HG03575 (cell line): ENCODE measurements at regions not wholly inside any gene's neighbourhood (a gene's known extent, or its start where the extent isn't known, plus 50 kb on each side); places are given as distances from the start of the nearest gene placed in this dataset.

ENCODE experiments used
- ATAC-seq: cut with Tn5 transposase; IDR thresholded peaks from one replicate; pipeline ENCODE4 v1.9.1; 2021; ENCODE audit not compliant: unreplicated experiment, insufficient number of reproducible peaks, low FRiP score; ENCODE audit errors: extremely low read depth

DNA sequence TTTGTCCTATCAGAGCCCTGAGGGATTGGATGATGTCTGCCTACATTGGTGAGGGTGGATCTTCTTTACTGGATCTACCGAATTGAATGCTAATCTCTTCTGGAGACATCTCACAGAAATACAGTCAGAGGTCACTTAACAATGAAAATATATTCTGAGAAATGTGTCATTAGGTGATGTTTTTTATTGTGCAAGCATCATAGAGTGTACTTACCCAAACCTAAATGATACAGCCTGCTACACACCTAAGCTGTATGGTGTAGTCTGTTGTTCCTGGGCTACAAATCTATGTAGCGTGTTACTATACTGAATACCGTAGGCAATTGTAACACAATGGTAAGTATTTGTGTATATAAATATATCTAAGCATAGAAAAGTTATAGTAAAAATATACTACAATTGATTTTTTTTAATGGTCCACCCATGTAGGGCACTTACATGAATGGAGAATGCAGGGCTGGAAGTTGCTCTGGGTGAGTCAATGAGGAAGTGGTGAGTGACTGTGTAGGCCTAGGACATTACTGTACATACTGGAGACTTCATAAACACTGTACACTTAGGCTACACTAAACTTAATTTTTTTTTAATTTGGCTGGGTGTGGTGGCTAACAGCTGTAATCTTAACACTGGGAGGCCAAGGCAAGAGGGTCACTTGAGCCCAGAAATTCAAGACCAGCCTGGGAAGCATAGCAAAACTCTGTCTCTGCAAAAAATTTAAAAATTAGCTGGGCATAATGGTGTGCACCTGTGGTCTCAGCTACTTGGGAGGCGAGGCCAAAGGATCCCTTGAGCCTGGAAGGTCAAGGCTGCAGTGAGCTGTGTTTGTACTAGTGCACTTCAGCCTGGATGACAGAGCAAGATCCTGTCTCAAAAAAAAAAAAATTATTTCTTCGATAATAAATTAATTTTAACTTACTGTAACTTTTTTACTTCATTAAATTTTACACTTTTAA, 226.3 kb upstream of the UBE2E3 start:
- no peak for ATAC-seq

DNA sequence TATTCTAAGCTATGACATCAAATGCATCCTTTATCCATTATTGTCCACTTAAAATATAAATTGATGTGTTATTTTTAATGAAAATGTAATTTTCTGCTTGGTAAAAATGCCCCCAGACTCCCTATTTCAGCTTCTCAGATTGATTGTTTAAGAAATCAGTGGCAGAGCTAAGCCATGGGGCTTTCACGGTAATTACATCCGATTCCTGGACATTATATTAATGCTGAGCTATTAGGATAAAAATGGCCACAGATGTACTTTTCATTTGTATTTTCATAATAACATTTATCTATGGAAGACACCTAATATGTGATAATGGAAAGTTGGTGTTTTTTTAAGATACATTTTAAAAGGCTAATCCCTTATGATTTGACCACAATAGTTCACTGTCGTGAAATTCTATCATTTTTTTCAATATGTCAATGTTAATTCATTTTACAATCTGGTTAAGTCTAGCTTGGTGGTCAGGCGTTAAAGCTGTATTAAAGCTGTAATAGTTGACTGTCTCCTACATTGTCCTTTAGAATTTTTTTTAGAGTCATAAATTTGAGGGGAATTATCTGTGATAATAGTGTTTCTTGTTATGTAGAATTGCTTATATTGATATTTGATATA, 229.0 kb upstream of the UBE2E3 start:
- ATAC-seq: no peak

DNA sequence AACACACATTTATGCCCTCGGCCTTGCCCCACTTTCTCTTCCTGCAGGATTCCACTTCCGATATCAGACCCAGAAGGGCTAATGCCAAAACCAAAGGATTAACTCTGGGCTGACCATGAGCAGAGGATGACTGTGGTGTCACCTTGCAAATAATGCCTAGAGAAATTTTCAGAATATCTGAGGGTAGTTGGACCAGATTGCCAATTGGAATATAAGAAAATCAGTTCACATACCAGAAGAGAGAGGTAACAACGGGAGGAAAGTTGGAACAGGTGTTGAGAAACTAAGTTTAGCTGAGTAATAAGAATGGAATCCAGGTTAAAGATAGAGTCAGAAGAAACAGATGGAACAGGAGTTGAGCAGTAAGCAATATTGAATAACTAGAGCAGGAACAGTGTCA, 232.7 kb upstream of the UBE2E3 start:
- no peak for ATAC-seq

DNA sequence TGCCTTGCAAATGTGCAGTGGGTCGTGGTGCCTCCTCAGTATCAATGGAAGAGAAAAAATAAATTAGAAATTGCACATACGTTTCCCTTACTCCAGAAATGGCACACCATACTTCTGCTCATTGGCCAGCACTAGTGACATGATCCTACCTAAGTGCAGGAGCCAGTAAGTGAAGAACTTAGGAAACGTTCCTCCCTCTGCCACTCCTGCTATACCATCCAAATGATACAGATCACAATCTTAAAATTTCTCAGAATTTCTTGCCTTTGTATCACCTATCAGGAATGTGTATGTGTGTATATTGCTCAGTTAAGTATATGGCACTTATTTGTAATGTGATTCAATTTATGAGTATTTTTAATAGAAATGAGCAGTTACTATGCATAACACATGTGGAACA, 237.0 kb upstream of the UBE2E3 start:
- ATAC-seq: no peak

DNA sequence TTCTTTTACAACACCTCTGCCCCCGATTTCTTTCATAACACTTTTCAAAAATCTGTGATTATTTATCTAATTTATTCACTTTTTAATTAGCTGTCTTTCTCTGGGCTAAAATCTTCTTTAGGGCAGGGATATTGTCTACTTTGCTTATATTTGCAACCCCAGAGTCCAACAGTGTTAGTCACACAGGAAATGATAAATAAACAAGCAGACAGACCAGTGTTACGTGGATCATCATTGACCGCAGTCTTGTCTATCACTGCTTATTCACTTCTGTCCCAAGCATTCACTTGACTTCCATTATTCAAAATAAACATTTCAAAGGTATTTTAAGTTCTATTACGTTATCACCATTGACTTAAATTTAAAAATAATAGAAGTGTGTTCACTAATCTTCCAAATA, 237.6 kb upstream of the UBE2E3 start:
- ATAC-seq: no peak

DNA sequence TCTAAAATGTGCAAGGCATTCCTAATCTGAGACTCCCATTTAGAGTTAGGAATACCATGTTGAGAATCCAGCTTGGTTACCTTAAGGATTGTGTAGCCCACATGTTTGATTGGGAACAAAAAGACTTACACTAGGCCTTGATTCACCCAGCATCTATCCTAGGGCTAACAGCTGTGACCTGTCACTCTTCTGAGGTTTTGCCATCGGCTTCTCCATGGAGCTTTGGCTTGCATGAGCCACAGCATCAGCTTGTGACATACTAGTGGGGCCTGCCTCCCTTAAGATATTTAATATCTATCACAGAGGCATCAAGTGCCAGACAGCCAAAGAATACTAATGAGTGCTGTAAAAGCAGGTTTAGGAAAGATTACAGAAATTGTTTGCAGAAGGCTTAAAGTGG, 241.3 kb upstream of the UBE2E3 start:
- ATAC-seq: no peak

DNA sequence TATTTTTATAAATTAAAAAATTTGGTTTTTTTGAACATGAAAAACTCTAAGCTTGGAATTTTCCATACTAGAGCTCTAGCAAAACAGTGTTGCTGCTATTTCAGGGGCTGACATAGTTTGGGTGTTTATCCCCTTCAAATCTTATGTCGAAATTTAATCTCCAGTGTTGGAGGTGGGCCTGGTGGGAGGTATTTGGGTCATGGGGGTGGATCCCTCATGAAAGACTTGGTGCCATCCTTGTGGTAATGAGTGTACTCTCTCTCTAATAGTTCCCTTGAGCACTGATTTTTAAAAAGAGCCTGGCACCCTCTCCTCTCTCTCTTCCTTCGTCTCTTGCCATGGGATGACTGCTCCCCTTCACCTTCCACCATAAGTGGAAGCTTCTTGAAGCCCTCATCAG, 244.6 kb upstream of the UBE2E3 start:
- no peak for ATAC-seq

DNA sequence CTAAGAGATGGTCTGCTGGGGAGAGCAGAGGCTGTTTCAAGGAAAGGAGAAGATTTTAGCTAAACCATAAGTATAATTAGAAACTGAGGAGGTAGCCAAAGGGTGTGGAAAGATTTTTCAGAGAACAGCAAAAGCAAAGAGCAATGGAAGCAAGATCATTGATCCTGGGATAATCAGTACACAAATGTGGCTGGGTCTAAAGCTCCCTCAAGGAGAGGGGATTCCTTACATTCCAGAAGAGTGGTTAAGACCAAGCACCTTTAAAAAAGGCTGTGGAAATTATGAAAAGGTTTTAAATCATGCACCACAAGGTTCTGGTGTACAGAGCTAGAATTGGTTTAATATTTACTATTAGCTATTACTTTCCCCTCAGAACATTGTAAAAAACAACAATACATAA, 246.0 kb upstream of the UBE2E3 start:
- ATAC-seq: no peak

DNA sequence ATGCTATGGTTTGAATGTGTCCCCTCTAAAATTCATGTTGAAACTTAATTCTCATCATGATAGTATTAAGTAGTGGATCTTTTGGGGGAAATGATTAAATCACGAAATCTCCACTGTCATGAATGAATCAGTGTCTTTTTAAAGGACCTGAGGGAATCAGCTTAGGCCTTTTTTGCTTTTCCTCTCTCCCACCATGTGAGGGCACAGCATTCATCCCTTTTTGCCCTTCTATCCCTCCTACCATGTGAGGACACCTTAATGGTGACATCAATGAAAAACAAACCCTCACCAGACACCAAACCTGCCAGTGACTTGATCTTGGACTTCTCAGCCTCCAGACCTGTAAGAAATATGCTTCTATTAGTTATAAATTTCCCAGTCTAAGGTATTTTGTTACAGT, 247.1 kb upstream of the UBE2E3 start:
- ATAC-seq: no peak

DNA sequence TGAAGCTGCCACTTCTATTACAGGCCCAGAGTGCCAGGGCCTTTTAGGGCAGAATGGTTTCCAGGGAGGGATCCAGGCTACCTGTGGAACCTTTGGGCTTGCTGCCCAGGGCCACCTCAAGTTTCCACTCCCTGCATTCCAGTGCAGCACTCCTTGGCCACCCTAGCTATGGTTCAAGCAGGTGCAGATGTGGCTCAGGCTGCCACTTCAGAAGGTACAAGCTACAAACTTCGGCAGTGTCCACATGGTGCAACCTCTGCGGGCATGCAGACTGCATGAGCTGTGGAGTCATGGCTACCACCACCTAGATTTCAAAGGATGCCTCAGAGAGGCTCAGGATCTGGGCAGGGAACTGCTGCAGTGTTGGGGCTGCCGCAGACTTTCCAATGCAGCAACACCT, 248.1 kb upstream of the UBE2E3 start:
- ATAC-seq: no peak

DNA sequence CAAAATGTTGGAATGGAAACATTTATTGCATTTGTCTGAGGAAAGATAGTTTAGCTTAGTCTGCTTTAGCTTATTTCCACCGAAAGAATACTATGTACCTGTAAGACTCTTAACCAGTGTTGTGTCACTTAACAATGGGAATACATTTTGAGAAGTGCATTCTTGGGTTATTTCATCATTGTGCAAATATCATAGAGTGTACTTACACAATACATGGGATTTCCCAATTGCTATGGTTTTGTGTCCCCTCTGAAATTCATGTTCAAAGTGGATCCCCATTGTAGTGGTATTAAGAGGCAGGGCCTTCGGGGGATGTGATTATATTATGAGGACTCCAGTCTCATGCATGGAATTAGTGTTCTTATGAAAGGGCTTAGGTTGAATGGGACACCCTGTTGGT, 249.4 kb upstream of the UBE2E3 start:
- no peak for ATAC-seq

DNA sequence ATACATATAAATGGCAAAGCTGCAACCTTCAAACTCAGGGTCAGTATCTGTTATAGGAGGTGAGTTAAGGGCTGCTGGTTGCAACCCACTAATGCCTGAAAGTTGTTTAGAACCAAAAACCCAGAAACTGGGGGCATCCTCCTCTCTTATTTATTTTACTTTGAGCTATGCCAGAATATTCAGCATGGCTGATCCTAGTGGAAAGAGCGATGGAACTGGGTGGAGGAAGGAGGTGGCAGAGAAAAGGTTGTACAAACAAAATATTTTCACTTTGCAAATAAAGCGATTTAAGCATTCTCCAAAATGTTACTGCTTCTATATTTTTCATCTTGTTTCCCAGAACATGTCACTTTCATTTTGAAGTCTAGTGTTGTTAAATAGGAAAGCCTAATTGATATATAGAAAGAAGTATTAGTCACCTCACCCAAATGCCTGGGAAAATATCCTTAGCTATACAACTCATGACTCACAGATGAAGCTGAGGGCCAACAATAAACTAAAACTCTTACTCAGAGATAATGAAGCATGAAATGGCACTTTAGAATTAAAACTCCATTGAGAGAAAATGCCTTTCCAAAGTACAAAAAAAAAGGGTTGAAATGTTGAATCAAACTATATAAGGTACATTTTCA, 251.4 kb upstream of the UBE2E3 start:
- ATAC-seq: no peak

DNA sequence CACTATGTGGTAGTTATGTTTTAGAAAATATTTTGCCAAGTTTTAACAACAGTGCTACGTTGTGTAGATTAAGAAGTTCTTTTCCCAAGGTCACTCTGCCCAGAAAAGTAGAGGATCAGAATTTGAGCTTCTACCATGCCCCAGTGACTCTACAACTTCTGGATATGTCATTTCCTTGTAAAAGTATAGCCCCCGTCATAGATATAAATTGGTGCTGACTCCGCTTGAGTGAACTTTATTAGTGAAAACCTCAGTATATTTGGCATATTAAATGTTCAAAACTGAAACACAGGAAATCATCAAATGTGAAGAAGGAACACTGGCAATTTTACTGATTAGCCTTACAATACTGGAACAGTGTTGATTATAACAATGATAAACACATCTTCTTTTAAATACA, 256.7 kb upstream of the UBE2E3 start:
- ATAC-seq: no peak

DNA sequence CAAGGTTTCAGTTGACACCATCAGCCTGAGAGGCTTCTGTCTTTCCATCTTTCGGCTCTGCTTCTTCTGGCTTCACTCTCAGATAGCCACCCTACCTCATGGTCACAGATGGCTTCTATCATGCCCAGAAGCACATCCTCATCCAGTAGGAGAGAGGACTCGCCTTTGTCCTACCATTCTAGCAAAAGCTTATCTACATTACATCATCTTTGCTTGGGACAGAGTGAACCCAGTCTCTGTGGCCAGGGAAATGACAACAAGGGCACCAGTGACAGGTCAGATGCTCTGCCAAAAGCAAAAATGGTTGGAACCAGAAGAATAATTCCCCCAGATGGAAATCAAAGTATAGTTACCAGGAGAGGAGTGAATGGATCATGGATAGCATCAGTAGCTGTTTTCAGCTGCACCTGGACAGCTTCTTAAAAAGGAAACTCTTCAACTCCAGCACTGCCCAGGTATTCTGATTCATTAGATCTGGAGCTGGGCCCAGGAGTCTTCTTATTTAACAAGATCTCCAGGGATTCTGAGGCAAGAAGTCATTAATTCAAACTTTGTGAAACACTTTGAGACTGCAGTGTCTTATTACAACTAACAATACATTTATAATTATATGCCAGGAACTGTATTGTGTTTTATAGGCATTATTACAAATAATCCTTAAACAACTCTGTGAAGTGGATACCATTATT, 257.7 kb upstream of the UBE2E3 start:
- ATAC-seq: no peak

DNA sequence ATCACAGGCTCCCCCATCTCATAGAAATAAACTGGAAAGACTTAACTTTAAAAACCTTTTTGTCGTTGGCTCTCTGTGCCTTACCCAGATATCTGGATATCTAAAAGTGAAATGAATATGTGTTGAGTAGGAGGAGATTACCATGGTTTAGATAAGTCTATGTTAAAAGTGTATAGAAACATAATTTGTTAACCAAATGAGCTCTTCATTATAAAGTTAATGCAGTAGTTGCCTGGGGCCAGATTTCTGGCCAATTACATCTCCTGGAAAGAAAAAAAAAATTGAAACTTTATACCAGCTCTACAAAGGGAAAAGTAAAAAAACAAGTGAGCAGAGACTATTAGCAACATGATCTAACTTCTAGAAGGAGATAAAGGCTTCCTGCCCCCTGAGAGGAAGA, 259.6 kb upstream of the UBE2E3 start:
- ATAC-seq: no peak

DNA sequence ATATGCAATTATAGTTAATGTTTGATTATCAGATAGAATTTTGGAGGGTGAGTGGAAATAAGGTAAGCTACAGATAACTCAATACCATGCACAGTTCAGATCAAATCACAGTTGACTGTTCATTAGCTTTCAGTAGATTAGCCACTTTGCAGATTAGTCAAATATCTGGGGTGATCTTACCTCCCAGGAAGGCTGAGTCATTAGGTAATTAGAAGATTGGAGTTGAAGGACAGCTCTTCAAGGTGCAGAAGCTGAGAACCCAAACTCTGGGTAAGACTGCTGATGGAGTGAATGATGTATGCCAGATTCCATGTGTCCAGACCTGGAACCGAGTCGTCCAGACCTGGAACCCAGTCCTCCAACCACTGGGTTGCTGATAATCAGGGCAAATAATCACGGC, 262.8 kb upstream of the UBE2E3 start:
- no peak for ATAC-seq

DNA sequence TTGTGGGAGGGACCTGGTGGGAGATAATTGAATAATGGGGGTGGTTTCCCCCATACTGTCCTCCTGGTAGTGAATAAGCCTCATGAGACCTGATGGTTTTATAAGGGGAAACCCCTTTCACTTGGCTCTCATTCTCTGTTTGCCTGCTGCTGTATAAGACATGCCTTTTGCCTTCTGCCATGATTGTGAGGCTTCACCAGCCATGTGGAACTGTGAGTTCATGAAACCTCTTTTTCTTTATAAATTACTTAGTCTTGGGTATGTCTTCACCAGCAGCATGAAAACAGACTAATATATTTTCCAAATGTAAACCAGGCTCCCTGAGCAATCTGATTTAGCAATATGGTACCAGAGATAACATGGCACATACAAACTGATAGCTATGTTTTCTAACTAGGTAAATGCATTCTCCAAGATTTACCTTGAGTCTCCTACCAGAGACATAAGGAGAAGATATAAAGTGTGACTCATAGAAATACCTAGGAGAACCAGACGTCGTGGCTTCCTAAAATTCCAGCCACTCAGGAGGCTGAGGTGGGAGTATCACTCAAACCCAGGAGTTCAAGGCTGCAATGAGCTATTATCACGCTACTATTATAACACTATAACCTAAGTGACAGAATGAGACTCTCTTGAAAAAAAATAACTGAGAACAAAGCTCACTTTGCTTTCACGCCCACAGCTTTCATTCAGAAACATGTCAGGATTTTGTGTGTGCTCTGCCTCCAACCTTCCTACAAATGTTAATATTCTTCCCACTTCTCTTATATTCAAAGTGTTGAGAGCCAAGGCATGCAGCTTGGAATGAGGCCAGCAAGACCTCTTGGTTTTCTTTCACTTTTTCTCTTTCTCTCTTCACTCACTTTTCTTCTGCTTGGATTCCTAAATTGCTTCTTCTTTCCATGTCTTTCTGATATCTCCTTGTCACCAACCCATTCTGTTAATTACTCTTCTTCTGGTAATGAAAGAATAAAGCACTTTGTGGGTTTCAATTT, 263.9 kb upstream of the UBE2E3 start:
- no peak for ATAC-seq

DNA sequence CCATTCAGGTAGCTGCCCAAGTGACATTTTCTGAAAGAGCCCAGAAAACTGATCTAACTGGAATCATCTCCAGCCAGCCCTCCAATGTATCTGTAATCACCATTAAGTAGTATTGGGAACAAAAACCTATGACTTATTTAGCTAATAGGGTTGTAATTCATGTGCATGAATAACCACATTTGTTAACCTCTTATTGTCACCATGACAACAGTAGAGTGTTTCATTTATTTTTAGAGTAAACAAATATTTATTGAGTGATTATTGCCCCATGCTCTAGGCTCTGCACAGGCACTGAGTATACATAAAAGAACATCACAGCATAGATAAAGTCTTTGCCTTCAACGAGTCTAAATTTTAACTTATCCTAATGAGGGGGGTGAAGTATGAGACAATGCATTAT, 265.4 kb upstream of the UBE2E3 start:
- ATAC-seq: no peak
